HG03045 (cell line): ENCODE measurements at regions not wholly inside any gene's neighbourhood (a gene's known extent, or its start where the extent isn't known, plus 50 kb on each side); places are given as distances from the start of the nearest gene placed in this dataset.
A peak's percentile ranks its signal among the peaks of the same experiment; 100 is the strongest.

Source experiments
- ATAC-seq: cut with Tn5 transposase; IDR thresholded peaks from one replicate; pipeline ENCODE4 v1.9.1; 2021; ENCODE audit warnings: mild to moderate bottlenecking, moderate library complexity; ENCODE audit not compliant: unreplicated experiment

- no peak for ATAC-seq
Observed at GRCh38 chr2:2935445-2936149, 442.0 kb downstream of the EIPR1 start.

- no peak for ATAC-seq
Observed at GRCh38 chr2:2933426-2933825, 444.2 kb downstream of the EIPR1 start.

DNA sequence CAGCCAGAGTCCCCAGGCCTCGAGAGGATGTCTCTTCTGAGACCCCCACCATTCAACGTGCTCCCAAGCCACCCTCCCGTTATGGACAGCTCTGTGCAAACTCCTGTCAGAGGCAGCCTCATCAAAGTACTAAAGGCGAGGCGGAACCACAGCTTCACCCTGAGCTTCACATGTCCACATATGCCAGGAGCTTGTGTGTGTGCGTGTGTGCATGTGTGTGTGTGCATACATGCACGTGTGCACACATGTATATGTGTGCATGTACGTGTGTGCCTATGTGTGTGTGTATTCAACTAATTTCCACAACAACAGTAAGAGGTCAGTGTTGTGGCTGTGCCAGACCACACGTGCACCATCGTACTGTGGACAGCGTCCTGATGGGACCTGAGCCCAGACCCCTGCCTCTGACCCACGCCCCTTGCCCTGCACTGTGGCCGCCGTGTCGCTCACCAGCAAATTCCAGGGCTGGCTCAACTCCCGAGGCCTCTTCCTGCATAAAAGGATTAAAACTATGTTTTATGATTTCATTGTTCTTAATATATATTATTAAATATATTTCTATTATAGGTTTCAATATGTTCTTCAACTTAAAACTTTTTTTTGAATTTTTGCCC lies 444.8 kb downstream of the EIPR1 start:
- no peak for ATAC-seq

- no peak for ATAC-seq
Observed at GRCh38 chr2:2932189-2932588, 445.4 kb downstream of the EIPR1 start.

DNA sequence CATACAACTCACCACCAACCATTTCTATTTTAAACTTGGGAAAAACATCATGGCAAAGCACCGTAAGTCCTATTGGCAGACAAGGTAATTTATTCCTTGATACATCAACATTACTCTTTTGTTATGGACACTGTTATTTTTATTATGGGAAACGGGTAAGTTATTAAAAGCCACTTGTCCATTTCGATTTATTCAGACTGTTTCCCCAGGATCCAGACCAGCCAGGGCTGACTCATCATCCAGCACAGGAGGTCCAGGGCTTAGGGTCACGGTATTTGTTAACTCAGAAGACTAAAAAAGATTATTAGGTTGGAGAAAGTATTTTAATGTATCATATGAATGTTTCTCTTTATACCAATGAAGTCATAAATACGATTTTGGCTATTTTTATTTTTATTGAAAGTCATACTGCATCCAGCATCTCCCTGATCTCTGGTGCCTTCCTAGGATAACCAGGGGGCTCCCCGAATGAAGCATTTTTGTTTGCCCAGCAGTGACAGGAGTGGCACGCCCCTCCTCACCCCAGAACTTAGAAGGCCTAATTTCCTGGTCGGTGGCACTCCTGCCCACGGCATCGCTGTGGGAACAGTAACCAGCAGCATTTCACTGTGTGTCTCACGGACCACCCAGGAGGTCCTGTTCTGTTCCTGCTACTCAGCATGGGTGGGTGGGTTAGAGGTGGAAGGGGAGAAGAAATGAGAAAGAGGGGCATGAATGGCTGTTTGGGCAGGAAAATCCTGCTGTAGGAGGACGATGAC lies 446.1 kb downstream of the EIPR1 start:
- ATAC-seq: no peak

DNA sequence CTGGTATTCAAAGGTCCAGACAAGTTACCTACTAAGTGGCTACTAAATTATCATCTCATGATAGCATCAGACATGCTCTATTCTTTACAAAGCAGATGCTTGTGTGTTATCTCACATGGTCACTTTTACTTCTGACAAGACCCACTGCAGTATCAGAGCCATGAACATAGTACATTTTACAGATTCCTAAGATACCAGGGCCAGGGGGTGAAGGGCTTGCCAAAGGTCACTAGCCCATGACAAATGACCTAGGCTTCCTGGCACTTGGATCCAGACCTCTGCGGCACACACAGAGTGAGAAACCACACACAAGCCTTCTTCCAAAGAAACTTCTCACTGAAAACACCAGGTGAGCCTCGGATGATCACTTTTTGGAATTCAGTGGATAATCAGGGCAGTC lies 446.8 kb downstream of the EIPR1 start:
- ATAC-seq: no peak

DNA sequence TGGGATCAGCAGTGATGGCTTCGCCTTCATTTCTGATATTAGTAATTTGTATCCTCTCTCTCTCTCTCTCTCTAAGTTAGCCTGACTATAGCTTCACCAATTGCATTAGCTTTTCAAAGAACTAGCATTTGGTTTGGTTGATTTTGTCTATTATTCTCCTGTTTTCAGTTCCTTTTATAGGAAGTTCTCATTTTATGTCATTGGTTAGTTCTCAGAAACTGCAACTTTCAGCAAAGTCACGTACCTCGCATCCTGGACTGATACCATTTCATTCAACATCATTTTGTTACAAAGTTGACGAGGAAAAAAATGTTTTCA lies 450.8 kb downstream of the EIPR1 start:
- ATAC-seq: peak; percentile 30

GRCh38 chr2:2926009-2926857 lies 451.4 kb downstream of the EIPR1 start:
- ATAC-seq: peak; percentile 76

DNA sequence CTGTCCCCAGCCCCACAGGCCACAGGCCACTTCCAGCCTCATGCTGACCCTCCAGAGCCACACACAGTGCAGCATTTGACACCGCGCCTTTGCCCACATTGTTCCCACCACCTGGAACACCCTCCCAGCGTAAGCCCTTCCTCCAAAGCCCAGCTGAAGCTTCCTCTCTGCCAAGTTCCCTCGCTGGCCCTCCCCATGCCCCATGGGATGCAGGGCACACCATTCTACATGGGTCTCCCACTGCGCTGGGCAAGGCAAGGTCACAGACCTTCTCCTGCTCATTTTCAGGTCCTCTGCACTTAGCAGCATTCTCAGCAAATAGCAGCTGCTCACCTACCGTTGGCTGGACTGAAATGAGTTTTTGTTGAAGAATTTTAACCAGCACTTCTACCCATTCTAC lies 455.5 kb downstream of the EIPR1 start:
- ATAC-seq: no peak

- no peak for ATAC-seq
Observed at GRCh38 chr2:2921011-2921720, 456.5 kb downstream of the EIPR1 start.

- ATAC-seq: no peak
Observed at GRCh38 chr2:2919574-2920365, 457.8 kb downstream of the EIPR1 start.

DNA sequence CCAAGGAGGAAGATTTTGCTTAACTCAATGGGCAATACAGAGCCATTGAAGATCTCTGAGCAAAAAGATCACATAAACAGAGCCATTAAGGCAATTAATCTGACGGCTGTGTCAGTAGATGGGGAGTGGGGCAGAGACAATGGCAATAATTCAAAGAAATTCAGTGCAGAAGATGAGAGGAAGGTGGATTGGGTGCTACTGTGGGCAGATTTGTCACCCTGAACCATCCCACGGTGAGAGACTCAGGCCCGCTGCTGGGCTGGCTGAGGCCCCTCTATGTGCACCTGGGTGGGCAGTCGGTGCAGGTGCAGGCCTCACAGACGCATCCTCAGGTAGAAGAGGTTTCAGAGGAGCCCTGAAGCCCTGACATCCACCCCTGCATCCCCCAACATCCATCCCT lies 458.6 kb downstream of the EIPR1 start:
- no peak for ATAC-seq

- ATAC-seq: no peak
Observed at GRCh38 chr2:2916621-2917020, 461.0 kb downstream of the EIPR1 start.

DNA sequence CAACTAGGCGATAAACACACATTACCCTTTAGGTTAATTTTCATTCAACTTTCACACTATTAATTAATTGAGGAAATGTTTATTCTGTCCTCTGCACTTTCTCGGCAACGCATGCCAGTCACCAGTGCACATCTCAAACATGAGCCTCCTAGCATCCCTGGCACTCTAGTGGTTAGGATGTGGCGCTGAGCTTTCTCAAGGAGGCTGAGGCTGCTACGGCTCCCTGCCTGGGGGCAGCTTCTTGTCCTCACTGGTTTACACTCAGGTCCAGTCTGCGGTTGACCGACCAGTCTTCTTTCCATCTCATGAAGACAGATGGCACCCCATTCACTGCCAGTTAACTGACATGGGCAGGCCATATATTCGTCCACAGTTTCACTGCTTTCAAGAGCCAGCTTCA lies 463.4 kb downstream of the EIPR1 start:
- no peak for ATAC-seq

DNA sequence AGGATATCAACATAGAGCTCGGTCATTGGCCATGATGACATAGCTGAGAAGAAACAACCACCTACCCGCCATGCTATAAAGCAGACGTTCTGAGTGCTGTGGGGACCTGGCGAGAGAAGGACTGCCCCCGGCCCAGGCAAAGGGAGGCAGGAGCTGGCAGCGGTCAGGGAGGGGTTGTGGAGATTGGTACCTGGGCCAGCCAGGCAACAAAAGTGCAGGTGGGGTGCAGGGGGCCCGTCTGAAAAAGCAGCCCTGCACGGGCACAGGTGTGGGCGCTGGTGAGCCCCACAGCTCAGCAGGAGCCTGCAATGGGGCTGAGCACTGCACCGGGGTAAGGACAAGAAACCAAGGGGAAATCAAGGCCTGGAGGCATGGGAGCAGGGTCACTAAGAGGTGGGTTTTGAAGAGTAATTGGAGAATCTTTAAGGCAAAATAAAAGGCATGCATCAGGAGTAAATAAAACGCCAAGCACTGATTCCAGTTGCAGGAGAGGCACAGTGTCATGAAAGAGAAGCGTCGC lies 464.0 kb downstream of the EIPR1 start:
- ATAC-seq: no peak

DNA sequence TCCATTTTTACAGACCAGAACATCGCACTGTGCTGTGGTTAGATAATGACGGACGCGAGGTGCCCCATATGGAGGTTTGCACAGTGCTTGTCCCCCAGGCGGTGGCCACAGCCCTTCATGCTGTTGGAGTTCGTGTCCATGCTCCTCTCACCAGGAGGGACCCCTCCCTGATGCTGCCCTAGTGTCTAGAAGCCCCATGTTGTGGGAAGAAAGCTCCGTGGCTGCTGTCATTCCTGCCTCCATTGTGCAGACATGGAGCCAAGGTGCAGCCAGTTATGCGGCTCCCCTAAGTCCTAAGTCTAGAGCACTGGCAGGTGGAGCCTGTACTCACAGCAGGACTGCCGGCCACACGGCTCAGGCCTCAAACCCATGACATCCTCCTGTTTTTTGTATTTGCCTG lies 464.9 kb downstream of the EIPR1 start:
- no peak for ATAC-seq

GRCh38 chr2:2912293-2912692 lies 465.3 kb downstream of the EIPR1 start:
- ATAC-seq: no peak

DNA sequence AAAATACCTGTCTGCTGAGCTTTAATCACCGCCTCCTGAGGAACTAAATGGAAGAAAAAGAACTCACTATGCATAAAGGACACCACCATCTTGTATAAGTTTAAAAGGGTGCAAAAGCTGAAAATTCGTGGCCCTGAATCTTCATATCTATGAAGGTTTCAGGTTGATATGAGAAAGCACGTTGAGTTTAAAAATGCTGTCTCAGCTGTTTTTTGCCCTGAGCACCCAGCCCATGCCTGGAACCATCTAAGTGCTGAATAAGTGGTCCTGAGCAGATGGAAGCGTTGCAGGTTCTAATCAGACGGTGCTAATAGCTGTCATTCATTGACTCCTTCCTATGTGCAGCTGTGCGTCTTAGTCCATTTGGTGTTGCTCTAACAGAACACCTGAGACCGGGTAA lies 467.4 kb downstream of the EIPR1 start:
- ATAC-seq: no peak

GRCh38 chr2:2909086-2910035 lies 468.3 kb downstream of the EIPR1 start:
- no peak for ATAC-seq
